ENCODE measurements at regions not wholly inside any gene's neighbourhood (a gene's known extent, or its start where the extent isn't known, plus 50 kb on each side); places are given as distances from the start of the nearest gene placed in this dataset.

DNA sequence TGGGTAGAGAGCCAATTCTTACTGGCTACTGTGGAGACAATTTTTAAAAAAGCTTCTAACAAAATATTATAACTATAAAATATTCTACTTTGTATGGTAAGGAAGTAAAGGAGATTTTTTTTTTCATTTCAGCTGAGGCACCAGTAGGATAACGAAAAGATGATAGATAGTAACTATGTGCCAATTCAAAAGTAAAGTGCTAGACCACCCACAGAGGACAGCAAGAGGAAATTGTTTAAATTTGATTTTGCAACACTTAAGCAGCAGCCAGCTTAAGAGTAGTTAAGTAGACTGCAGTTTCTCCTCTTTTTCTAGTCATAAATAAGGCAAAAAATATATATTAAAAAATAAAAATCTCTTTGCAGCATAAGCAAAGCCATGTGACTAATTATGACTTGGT lies 1539.3 kb upstream of the ACO1 start:
- H4K20me1 ChIP-seq (ENCODE audit: control insufficient read depth, insufficient read depth): no peaks in the 10 kb centered on the region
- 0% methylated on average over 1 of the region's 1 CpG for WGBS (ENCODE audit: insufficient coverage, insufficient replicate concordance, low lambda C conversion rate, missing lambda C conversion rate)
- no peaks in the 10 kb centered on the region for H3K27me3 ChIP-seq (replicated peaks in 1 of 2; ENCODE audit: control insufficient read depth in 2 of 2, insufficient read depth in 2 of 2, low read length in 1 of 2)
- H3K4me3 ChIP-seq: no peak overlapping the region
- ChIA-PET POLR2A (no interaction called here), SMC1A (ENCODE audit: uncharacterized antibody, unreplicated experiment) (no interaction called here), RAD21 (ENCODE audit: unreplicated experiment) (no interaction called here), CTCF (interaction anchor here (0.6 kb wide), 1 partner anchor 81 kb away, joined by 3 read pairs; no protein-coding TSS in a partner anchor)
- no peaks in the 10 kb centered on the region for H3K9me3 ChIP-seq (replicated peaks; ENCODE audit: control insufficient read depth, insufficient read depth, low read length)
- H2AFZ ChIP-seq (ENCODE audit: control insufficient read depth, low read depth, low read length): no peak overlapping the region
- DNase-seq (ENCODE audit: low read depth, low spot score) (no peak), FAIRE-seq (no peak), ATAC-seq (no peak)
- H3K36me3 ChIP-seq (ENCODE audit: control insufficient read depth in 2 of 2, insufficient read depth in 2 of 2, low read length in 1 of 2): no peaks in the 10 kb centered on the region
- no peak overlapping the region for H3K4me2 ChIP-seq (ENCODE audit: control insufficient read depth, insufficient read depth)
- intact Hi-C loops (cut with micrococcal nuclease; ENCODE audit: unreplicated experiment) (no loop called here), in situ Hi-C loops (cut with MboI) (no loop called here)
- H3K27ac ChIP-seq (ENCODE audit: control insufficient read depth, insufficient read depth): no peak overlapping the region
- no peaks in the 10 kb centered on the region for H3K4me1 ChIP-seq (ENCODE audit: control insufficient read depth, insufficient read depth, low read length)
- H3K9ac ChIP-seq (ENCODE audit: control insufficient read depth, insufficient read depth, low read length): no peak overlapping the region
- TF ChIP-seq RBBP5 (conservative IDR thresholded peaks at IDR 0.05): no peak
- TF ChIP-seq STAT1 (conservative IDR thresholded peaks at IDR 0.05): no peak
- no peak for TF ChIP-seq CBX5 (IDR thresholded peaks at IDR 0.05; ENCODE audit: low read depth)
- no peak for TF ChIP-seq KLF5 (IDR thresholded peaks at IDR 0.05; ENCODE audit: partially characterized antibody)
- TF ChIP-seq KDM1A (IDR thresholded peaks at IDR 0.05; ENCODE audit: borderline replicate concordance): no peak
- TF ChIP-seq PML (IDR thresholded peaks at IDR 0.05; ENCODE audit: low read length): no peak
- TF ChIP-seq JUND (IDR thresholded peaks at IDR 0.05; ENCODE audit: low read depth, low read length): no peak
- TF ChIP-seq RUNX3 (IDR thresholded peaks at IDR 0.05; ENCODE audit: low read length): no peak
- TF ChIP-seq CHD2 (IDR thresholded peaks at IDR 0.05; ENCODE audit: borderline replicate concordance, low read depth, low read length): no peak
- no peak for TF ChIP-seq YBX1 (IDR thresholded peaks at IDR 0.05)
- no peak for TF ChIP-seq ZNF24 (IDR thresholded peaks at IDR 0.05)
- no peak for TF ChIP-seq POLR2AphosphoS5 (IDR thresholded peaks at IDR 0.05; ENCODE audit: low read length)
- no peak for TF ChIP-seq TAF1 (IDR thresholded peaks at IDR 0.05; ENCODE audit: borderline replicate concordance, low read depth, low read length)
- TF ChIP-seq BRCA1 (IDR thresholded peaks at IDR 0.05; ENCODE audit: low read depth, low read length): no peak
- no peak for TF ChIP-seq ZBTB11 (CRISPR knock-in tag; IDR thresholded peaks at IDR 0.05)
- TF ChIP-seq CEBPB (IDR thresholded peaks at IDR 0.05; ENCODE audit: borderline replicate concordance in 1 of 2, low read depth in 2 of 2, low read length in 2 of 2): no peak
- no peak for TF ChIP-seq SMARCA5 (IDR thresholded peaks at IDR 0.05)
- TF ChIP-seq LARP7 (IDR thresholded peaks at IDR 0.05): no peak
- no peak for TF ChIP-seq WRNIP1 (IDR thresholded peaks at IDR 0.05; ENCODE audit: borderline replicate concordance, low read depth, low read length)
- H3K79me2 ChIP-seq (ENCODE audit: control insufficient read depth, insufficient read depth, low read length): no peaks in the 10 kb centered on the region
- no TSS peak for BruUV-seq (replicated peaks)
